ENCODE measurements at regions not wholly inside any gene's neighbourhood (a gene's known extent, or its start where the extent isn't known, plus 50 kb on each side); places are given as distances from the start of the nearest gene placed in this dataset.

DNA sequence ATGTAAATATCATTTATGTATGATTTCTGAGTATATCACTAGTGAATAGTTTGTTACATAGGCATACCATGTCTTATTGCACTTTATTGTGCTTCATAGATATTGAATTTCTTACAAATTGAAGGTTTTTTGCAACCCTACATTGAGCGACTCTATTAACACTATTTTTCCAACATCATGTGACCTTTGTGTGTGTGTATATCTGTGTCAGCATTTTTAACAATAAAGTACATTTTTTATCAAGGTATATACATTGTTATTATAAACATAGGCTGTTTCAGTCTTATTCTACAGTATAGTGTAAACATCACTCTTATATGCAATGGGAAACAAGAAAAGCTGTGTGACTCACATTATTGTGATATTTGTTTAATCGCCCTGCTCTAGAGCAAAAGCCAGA lies 1944.9 kb downstream of the TP53TG3F start:
- TF ChIP-seq CTCF (IDR thresholded peaks at IDR 0.05) (no peak), POLR2A (IDR thresholded peaks at IDR 0.05) (no peak)

Measured in right lobe of liver (tissue), 4 donors.